HEK293 (cell line): ENCODE measurements at regions not wholly inside any gene's neighbourhood (a gene's known extent, or its start where the extent isn't known, plus 50 kb on each side); places are given as distances from the start of the nearest gene placed in this dataset.
"Not testable (repeated sequence)": the region's sequence is repeated elsewhere in the genome, so short reads cannot be mapped to it uniquely, and the experiment has no call there.

Source experiments
- CTCF ChIA-PET: fragments of 350-600 bp; formaldehyde crosslinking; extraction: SDS; loops from one replicate; lab custom pipeline; 2021; ENCODE audit warnings: antibody characterized with exemption; lab: Yijun Ruan, JAX
- POLR2A ChIA-PET: fragments of 300-600 bp; formaldehyde crosslinking; extraction: SDS; loops from one replicate; lab custom pipeline; 2020; ENCODE audit warnings: antibody characterized with exemption, inconsistent platforms; lab: Yijun Ruan, JAX
- H3K27ac ChIP-seq: fragments of 200-500 bp; sonication (Bioruptor generic); 2 replicates; pipeline ENCODE4 v1.5.1; 2014; ENCODE audit warnings: low read depth, low read length, control low read depth, inconsistent platforms; ENCODE audit errors: extremely low read depth
- H3K36me3 ChIP-seq, 2 experiments: fragments of 200-500 bp in 1 of 2; sonication (Bioruptor generic) in 1 of 2; 1 replicate in 1 of 2; 2 replicates in 1 of 2; pipeline ENCODE4 v1.5.1; 2014 to 2017; ENCODE audit warnings: inconsistent platforms in 2 of 2, low read length in 2 of 2; ENCODE audit not compliant: control insufficient read depth in 2 of 2, insufficient read depth in 1 of 2
- H3K4me1 ChIP-seq: fragments of 200-500 bp; sonication (Bioruptor generic); 2 replicates; pipeline ENCODE4 v1.5.1; 2014; ENCODE audit warnings: mild to moderate bottlenecking, low read length, inconsistent platforms; ENCODE audit not compliant: control insufficient read depth, insufficient read depth
- H3K4me3 ChIP-seq: 2 replicates; pipeline ENCODE4 v1.5.1; 2011; ENCODE audit warnings: low read depth, mild to moderate bottlenecking, control low read depth, low read length, moderate library complexity
- H3K9me3 ChIP-seq: fragments of 200-500 bp; sonication (Bioruptor generic); 2 replicates; pipeline ENCODE4 v1.5.1; 2014; ENCODE audit warnings: low read depth, low read length, inconsistent platforms; ENCODE audit not compliant: control insufficient read depth, insufficient read depth
- SP3 ChIP-seq: fragments of 450-650 bp; formaldehyde crosslinking; IDR thresholded peaks from 2 replicates; pipeline ENCODE4 v1.5.1; 2016; ENCODE audit warnings: missing biosample characterization, missing genetic modification characterization
- TRIM28 ChIP-seq: IDR thresholded peaks from 2 replicates; pipeline ENCODE4 v1.6.1; 2011; ENCODE audit warnings: low read length, control low read depth, borderline replicate concordance
- ZEB2 ChIP-seq: fragments of 450-650 bp; formaldehyde crosslinking; IDR thresholded peaks from 2 replicates; pipeline ENCODE4 v1.5.1; 2016; ENCODE audit warnings: missing biosample characterization, missing genetic modification characterization
- ZNF112 ChIP-seq: fragments of 450-650 bp; formaldehyde crosslinking; IDR thresholded peaks from 2 replicates; pipeline ENCODE4 v1.5.0; 2017; ENCODE audit warnings: missing biosample characterization, missing genetic modification characterization
- ZNF132 ChIP-seq: fragments of 450-650 bp; formaldehyde crosslinking; IDR thresholded peaks from 2 replicates; pipeline ENCODE4 v1.5.1; 2017; ENCODE audit warnings: missing biosample characterization, missing genetic modification characterization, borderline replicate concordance
- ZNF138 ChIP-seq: fragments of 450-650 bp; formaldehyde crosslinking; IDR thresholded peaks from 2 replicates; pipeline ENCODE4 v1.5.1; 2016; ENCODE audit warnings: missing biosample characterization, missing genetic modification characterization, borderline replicate concordance
- ZNF155 ChIP-seq: fragments of 450-650 bp; formaldehyde crosslinking; IDR thresholded peaks from 2 replicates; pipeline ENCODE4 v1.5.1; 2016; ENCODE audit warnings: missing biosample characterization, missing genetic modification characterization
- ZNF169 ChIP-seq: fragments of 450-650 bp; formaldehyde crosslinking; IDR thresholded peaks from 2 replicates; pipeline ENCODE4 v1.5.1; 2016; ENCODE audit warnings: missing biosample characterization, missing genetic modification characterization
- ZNF433 ChIP-seq: fragments of 450-650 bp; formaldehyde crosslinking; IDR thresholded peaks from 2 replicates; pipeline ENCODE4 v1.5.1; 2016; ENCODE audit warnings: missing biosample characterization, missing genetic modification characterization, low read depth
- ZNF513 ChIP-seq: fragments of 450-650 bp; IDR thresholded peaks from 2 replicates; pipeline ENCODE4 v1.5.1; 2018; ENCODE audit warnings: missing biosample characterization, missing genetic modification characterization
- ZNF549 ChIP-seq: fragments of 450-650 bp; IDR thresholded peaks from 2 replicates; pipeline ENCODE4 v1.5.1; 2018; ENCODE audit warnings: missing biosample characterization, missing genetic modification characterization, mild to moderate bottlenecking, inconsistent platforms, moderate library complexity
- ZNF610 ChIP-seq: fragments of 450-650 bp; formaldehyde crosslinking; IDR thresholded peaks from 2 replicates; pipeline ENCODE4 v1.5.1; 2016; ENCODE audit warnings: missing biosample characterization, missing genetic modification characterization, borderline replicate concordance
- ZNF623 ChIP-seq: fragments of 450-650 bp; formaldehyde crosslinking; IDR thresholded peaks from 2 replicates; pipeline ENCODE4 v1.5.1; 2016; ENCODE audit warnings: missing biosample characterization, missing genetic modification characterization
- ZNF626 ChIP-seq: fragments of 450-650 bp; sonication (Bioruptor Pico); formaldehyde crosslinking; IDR thresholded peaks from 2 replicates; pipeline ENCODE4 v1.5.1; 2018; ENCODE audit warnings: missing biosample characterization, missing genetic modification characterization, inconsistent platforms
- ZNF707 ChIP-seq: fragments of 450-650 bp; formaldehyde crosslinking; IDR thresholded peaks from 2 replicates; pipeline ENCODE4 v1.5.1; 2016; ENCODE audit warnings: missing biosample characterization, missing genetic modification characterization
- ZNF777 ChIP-seq: fragments of 450-650 bp; formaldehyde crosslinking; IDR thresholded peaks from 2 replicates; pipeline ENCODE4 v1.5.1; 2017; ENCODE audit warnings: missing biosample characterization, missing genetic modification characterization, borderline replicate concordance
- ZNF843 ChIP-seq: fragments of 450-650 bp; formaldehyde crosslinking; IDR thresholded peaks from 2 replicates; pipeline ENCODE4 v1.5.1; 2016; ENCODE audit warnings: missing biosample characterization, missing genetic modification characterization
- TF ChIP-seq, protein P1 (sequence below): fragments of 450-650 bp; formaldehyde crosslinking; IDR thresholded peaks from 2 replicates; pipeline ENCODE4 v1.5.1; 2016; ENCODE audit warnings: missing biosample characterization, missing genetic modification characterization
- TF ChIP-seq, protein P2 (sequence below): fragments of 450-650 bp; formaldehyde crosslinking; IDR thresholded peaks from 2 replicates; pipeline ENCODE4 v1.5.1; 2016; ENCODE audit warnings: missing biosample characterization, missing genetic modification characterization
- TF ChIP-seq, protein P3 (sequence below): fragments of 450-650 bp; formaldehyde crosslinking; IDR thresholded peaks from 2 replicates; pipeline ENCODE4 v1.5.1; 2016; ENCODE audit warnings: missing biosample characterization, missing genetic modification characterization

- TF ChIP-seq, protein P1, sequence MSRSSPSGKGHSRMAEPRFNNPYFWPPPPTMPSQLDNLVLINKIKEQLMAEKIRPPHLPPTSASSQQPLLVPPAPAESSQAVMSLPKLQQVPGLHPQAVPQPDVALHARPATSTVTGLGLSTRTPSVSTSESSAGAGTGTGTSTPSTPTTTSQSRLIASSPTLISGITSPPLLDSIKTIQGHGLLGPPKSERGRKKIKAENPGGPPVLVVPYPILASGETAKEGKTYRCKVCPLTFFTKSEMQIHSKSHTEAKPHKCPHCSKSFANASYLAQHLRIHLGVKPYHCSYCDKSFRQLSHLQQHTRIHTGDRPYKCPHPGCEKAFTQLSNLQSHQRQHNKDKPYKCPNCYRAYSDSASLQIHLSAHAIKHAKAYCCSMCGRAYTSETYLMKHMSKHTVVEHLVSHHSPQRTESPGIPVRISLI (tag by site-specific recombination), result no peak
- TF ChIP-seq ZNF132 (tag by site-specific recombination) (no peak), ZNF610 (tag by site-specific recombination) (no peak), ZNF169 (tag by site-specific recombination) (no peak), ZNF777 (no peak), ZNF626 (no peak)
- TF ChIP-seq, protein P2, sequence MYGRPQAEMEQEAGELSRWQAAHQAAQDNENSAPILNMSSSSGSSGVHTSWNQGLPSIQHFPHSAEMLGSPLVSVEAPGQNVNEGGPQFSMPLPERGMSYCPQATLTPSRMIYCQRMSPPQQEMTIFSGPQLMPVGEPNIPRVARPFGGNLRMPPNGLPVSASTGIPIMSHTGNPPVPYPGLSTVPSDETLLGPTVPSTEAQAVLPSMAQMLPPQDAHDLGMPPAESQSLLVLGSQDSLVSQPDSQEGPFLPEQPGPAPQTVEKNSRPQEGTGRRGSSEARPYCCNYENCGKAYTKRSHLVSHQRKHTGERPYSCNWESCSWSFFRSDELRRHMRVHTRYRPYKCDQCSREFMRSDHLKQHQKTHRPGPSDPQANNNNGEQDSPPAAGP (tag by site-specific recombination), result no peak
Observed at GRCh38 chr7:155237730-155238129, 59.9 kb upstream of the INSIG1 start (continued).

DNA sequence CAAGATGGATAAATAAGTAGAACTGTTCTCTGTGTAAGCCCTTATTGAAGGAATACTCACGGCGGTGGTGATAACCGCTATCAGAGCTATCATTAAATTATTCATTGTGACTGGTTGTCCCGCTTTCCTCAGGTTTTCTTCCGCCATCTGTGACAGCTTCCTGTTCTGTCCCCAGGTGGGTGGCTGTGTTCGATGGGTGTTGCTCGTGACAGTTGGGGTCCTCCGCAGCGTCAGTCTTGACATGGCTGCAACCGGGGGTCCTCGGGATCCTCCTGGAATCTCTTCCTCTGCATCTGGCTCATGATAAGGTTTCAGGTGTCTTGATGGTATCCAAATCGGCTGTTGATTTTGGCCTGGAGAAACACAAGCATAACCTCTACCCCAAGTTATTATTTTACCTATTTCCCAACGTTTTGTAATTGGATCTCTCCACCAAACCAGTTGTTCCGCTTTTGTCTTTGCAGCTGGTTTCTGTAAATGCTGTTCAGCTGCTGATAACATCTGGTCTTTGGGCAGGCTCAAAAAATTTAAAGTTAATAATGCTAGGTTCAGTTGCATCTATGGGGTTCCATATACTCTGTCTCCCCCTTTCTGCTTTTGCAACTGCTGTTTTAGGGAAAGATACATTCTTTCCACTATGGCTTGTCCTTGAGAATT is 58.1 kb upstream of the INSIG1 start:
- H3K36me3 ChIP-seq, H3K27ac ChIP-seq, H3K4me1 ChIP-seq, H3K9me3 ChIP-seq, H3K4me3 ChIP-seq, POLR2A ChIA-PET, CTCF ChIA-PET: not testable (repeated sequence)

DNA sequence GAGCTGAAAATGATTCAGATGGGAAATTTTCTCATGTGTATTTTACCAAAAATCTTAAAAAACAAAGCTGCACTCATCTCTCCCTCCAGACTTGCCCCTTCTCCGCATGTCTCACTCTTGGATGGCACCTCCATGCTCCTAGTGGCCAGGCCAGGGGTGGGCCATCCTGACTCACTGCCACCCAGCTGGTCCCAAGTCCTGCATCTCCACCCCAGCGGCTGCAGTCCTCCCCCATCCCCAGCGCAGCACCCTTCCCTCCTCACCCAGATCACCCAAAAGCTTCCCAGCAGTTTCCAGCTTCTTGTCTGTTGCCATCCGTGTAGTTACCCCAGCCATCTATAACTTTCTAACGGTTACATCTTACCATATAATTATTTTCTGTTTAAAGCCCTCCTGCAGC is 53.0 kb upstream of the INSIG1 start:
- Histone ChIP-seq H3K4me3 (no peak overlapping the region), H3K9me3 (no peaks in the 10 kb centered on the region), H3K27ac (no peak overlapping the region), H3K4me1 (no peaks in the 10 kb centered on the region), H3K36me3 (no peaks in the 10 kb centered on the region)
- POLR2A ChIA-PET, result no interaction called here
- CTCF ChIA-PET, result interaction anchor here (0.6 kb wide), 1 partner anchor 52 kb away, joined by 3 read pairs; no protein-coding TSS in a partner anchor
- TF ChIP-seq ZEB2 (tag by site-specific recombination) (no peak), ZNF155 (tag by site-specific recombination) (no peak), ZNF112 (tag by site-specific recombination) (no peak)
- TF ChIP-seq, protein P3, sequence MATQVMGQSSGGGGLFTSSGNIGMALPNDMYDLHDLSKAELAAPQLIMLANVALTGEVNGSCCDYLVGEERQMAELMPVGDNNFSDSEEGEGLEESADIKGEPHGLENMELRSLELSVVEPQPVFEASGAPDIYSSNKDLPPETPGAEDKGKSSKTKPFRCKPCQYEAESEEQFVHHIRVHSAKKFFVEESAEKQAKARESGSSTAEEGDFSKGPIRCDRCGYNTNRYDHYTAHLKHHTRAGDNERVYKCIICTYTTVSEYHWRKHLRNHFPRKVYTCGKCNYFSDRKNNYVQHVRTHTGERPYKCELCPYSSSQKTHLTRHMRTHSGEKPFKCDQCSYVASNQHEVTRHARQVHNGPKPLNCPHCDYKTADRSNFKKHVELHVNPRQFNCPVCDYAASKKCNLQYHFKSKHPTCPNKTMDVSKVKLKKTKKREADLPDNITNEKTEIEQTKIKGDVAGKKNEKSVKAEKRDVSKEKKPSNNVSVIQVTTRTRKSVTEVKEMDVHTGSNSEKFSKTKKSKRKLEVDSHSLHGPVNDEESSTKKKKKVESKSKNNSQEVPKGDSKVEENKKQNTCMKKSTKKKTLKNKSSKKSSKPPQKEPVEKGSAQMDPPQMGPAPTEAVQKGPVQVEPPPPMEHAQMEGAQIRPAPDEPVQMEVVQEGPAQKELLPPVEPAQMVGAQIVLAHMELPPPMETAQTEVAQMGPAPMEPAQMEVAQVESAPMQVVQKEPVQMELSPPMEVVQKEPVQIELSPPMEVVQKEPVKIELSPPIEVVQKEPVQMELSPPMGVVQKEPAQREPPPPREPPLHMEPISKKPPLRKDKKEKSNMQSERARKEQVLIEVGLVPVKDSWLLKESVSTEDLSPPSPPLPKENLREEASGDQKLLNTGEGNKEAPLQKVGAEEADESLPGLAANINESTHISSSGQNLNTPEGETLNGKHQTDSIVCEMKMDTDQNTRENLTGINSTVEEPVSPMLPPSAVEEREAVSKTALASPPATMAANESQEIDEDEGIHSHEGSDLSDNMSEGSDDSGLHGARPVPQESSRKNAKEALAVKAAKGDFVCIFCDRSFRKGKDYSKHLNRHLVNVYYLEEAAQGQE (tag by site-specific recombination), result no peak

GRCh38 chr7:155247479-155248365 is 50.0 kb upstream of the INSIG1 start:
- POLR2A ChIA-PET, result no interaction called here
- Histone ChIP-seq H3K4me3 (no peak overlapping the region), H3K27ac (no peak overlapping the region), H3K4me1 (no peaks in the 10 kb centered on the region), H3K9me3 (no peaks in the 10 kb centered on the region), H3K36me3 (no peaks in the 10 kb centered on the region)
- CTCF ChIA-PET, result interaction anchor here (0.5 to 0.7 kb wide), 2 partner anchors 14 to 97 kb away, joined by 3 to 4 read pairs; no protein-coding TSS in a partner anchor
- TF ChIP-seq ZNF610 (tag by site-specific recombination) (no peak), ZNF707 (no peak), ZNF138 (no peak), ZNF433 (tag by site-specific recombination) (no peak), SP3 (tag by site-specific recombination) (no peak), ZNF513 (tag by site-specific recombination) (no peak), ZNF843 (tag by site-specific recombination) (no peak), ZNF623 (tag by site-specific recombination) (no peak), ZNF549 (no peak), TRIM28 (no peak)
